KMS-11 (cell line): ENCODE measurements at regions not wholly inside any gene's neighbourhood (a gene's known extent, or its start where the extent isn't known, plus 50 kb on each side); places are given as distances from the start of the nearest gene placed in this dataset.

Source experiments
- H2AFZ ChIP-seq: fragments of 200-600 bp; sonication (generic); 2 replicates; pipeline ENCODE4 v1.6.1; 2016; ENCODE audit warnings: antibody characterized with exemption, mixed run types, low read depth
- H3K27ac ChIP-seq: fragments of 200-600 bp; sonication (generic); 2 replicates; pipeline ENCODE4 v1.6.1; 2016; ENCODE audit warnings: mild to moderate bottlenecking, mixed run types
- H3K27me3 ChIP-seq: fragments of 200-600 bp; sonication (generic); 2 replicates; pipeline ENCODE4 v1.6.1; 2017; ENCODE audit warnings: mild to moderate bottlenecking, low read depth, mixed run types, moderate library complexity; ENCODE audit not compliant: insufficient read depth
- H3K36me3 ChIP-seq: fragments of 200-600 bp; sonication (generic); 2 replicates; pipeline ENCODE4 v1.6.1; 2017; ENCODE audit warnings: mild to moderate bottlenecking, mixed run types; ENCODE audit not compliant: insufficient read depth
- H3K4me1 ChIP-seq: fragments of 200-600 bp; sonication (generic); 2 replicates; pipeline ENCODE4 v1.6.1; 2016; ENCODE audit warnings: mild to moderate bottlenecking, low read depth, mixed run types; ENCODE audit not compliant: poor library complexity, severe bottlenecking
- H3K4me2 ChIP-seq: fragments of 200-600 bp; sonication (generic); 2 replicates; pipeline ENCODE4 v1.7.0; 2016; ENCODE audit warnings: mild to moderate bottlenecking, mixed run types
- H3K4me3 ChIP-seq: fragments of 200-600 bp; sonication (generic); IDR thresholded peaks from 2 replicates; pipeline ENCODE4 v1.6.1; 2017; ENCODE audit warnings: low read depth, low read length, mixed read lengths; ENCODE audit not compliant: insufficient read depth
- H3K79me2 ChIP-seq: fragments of 200-600 bp; sonication (generic); 2 replicates; pipeline ENCODE4 v1.6.1; 2016; ENCODE audit warnings: low read depth, mixed run types; ENCODE audit not compliant: insufficient read depth
- H3K9ac ChIP-seq: fragments of 200-600 bp; sonication (generic); 2 replicates; pipeline ENCODE4 v1.6.1; 2016; ENCODE audit warnings: mild to moderate bottlenecking, mixed run types
- H4K20me1 ChIP-seq: fragments of 200-600 bp; sonication (generic); 2 replicates; pipeline ENCODE4 v1.6.1; 2016; ENCODE audit warnings: mild to moderate bottlenecking, mixed run types; ENCODE audit not compliant: insufficient read depth
- CTCF ChIP-seq: fragments of 200-600 bp; sonication (generic); conservative IDR thresholded peaks from 2 replicates; pipeline ENCODE4 v1.6.1; 2017; ENCODE audit warnings: low read depth, mild to moderate bottlenecking, antibody characterized with exemption, low read length, moderate library complexity, mixed read lengths

- Histone ChIP-seq H3K4me1 (no peaks in the 10 kb centered on the region), H3K27me3 (no peaks in the 10 kb centered on the region), H2AFZ (no peak overlapping the region), H3K4me3 (no peak overlapping the region), H3K4me2 (no peak overlapping the region), H3K79me2 (no peaks in the 10 kb centered on the region), H3K36me3 (no peaks in the 10 kb centered on the region), H3K9ac (no peak overlapping the region), H3K27ac (no peak overlapping the region), H4K20me1 (no peaks in the 10 kb centered on the region)
- no peak for TF ChIP-seq CTCF
Measured at GRCh38 chrX:137287191-137287590, 253.4 kb upstream of the GPR101 start.

- Histone ChIP-seq H3K4me3 (no peak overlapping the region), H3K27ac (no peak overlapping the region), H3K4me2 (no peak overlapping the region), H3K27me3 (no peaks in the 10 kb centered on the region), H3K4me1 (no peaks in the 10 kb centered on the region), H4K20me1 (no peaks in the 10 kb centered on the region), H3K36me3 (no peaks in the 10 kb centered on the region), H3K9ac (no peak overlapping the region), H2AFZ (no peak overlapping the region), H3K79me2 (no peaks in the 10 kb centered on the region)
- no peak for TF ChIP-seq CTCF
Measured at GRCh38 chrX:137286423-137286822, 252.6 kb upstream of the GPR101 start.

GRCh38 chrX:137278825-137279224 is 245.0 kb upstream of the GPR101 start:
- no peak overlapping the region for H3K9ac ChIP-seq
- H3K4me2 ChIP-seq: no peak overlapping the region
- no peak overlapping the region for H3K27ac ChIP-seq
- H3K4me3 ChIP-seq: no peak overlapping the region
- no peaks in the 10 kb centered on the region for H3K27me3 ChIP-seq
- H3K36me3 ChIP-seq: no peaks in the 10 kb centered on the region
- H4K20me1 ChIP-seq: no peaks in the 10 kb centered on the region
- H2AFZ ChIP-seq: no peak overlapping the region
- no peaks in the 10 kb centered on the region for H3K79me2 ChIP-seq
- H3K4me1 ChIP-seq: no peaks in the 10 kb centered on the region
- TF ChIP-seq CTCF: no peak

- H2AFZ ChIP-seq: no peak overlapping the region
- H3K36me3 ChIP-seq: no peaks in the 10 kb centered on the region
- no peaks in the 10 kb centered on the region for H3K79me2 ChIP-seq
- no peak for TF ChIP-seq CTCF
- H3K4me1 ChIP-seq: no peaks in the 10 kb centered on the region
- no peak overlapping the region for H3K4me2 ChIP-seq
- no peak overlapping the region for H3K9ac ChIP-seq
- no peak overlapping the region for H3K4me3 ChIP-seq
- no peaks in the 10 kb centered on the region for H3K27me3 ChIP-seq
- no peak overlapping the region for H3K27ac ChIP-seq
- no peaks in the 10 kb centered on the region for H4K20me1 ChIP-seq
Measured at GRCh38 chrX:137263374-137263773, 229.6 kb upstream of the GPR101 start.

- TF ChIP-seq CTCF: no peak
- Histone ChIP-seq H4K20me1 (no peaks in the 10 kb centered on the region), H3K27me3 (no peaks in the 10 kb centered on the region), H2AFZ (no peak overlapping the region), H3K4me2 (no peak overlapping the region), H3K9ac (no peak overlapping the region), H3K79me2 (no peaks in the 10 kb centered on the region), H3K36me3 (no peaks in the 10 kb centered on the region), H3K27ac (no peak overlapping the region), H3K4me1 (no peaks in the 10 kb centered on the region), H3K4me3 (no peak overlapping the region)
Measured at GRCh38 chrX:137245183-137245582, 211.4 kb upstream of the GPR101 start.
